Activated naive CD8-positive, alpha-beta T cell treated with anti-CD3 and anti-CD28 coated beads, Interleukin-2, amount 50 U/mL, for 24 hours (primary cell): ENCODE measurements at regions not wholly inside any gene's neighbourhood (a gene's known extent, or its start where the extent isn't known, plus 50 kb on each side); places are given as distances from the start of the nearest gene placed in this dataset.

Source experiments
- ATAC-seq: fragments of 150-1000 bp; cut with Tn5 transposase; one replicate; pipeline ENCODE4 v1.10.0; 2021
- DNase-seq: peaks from one replicate; pipeline ENCODE4 v3.0.0; 2021
- H3K27ac Mint-ChIP-seq: one replicate; pipeline ENCODE4 v1.8.0; 2021; ENCODE audit warnings: mild to moderate bottlenecking, mixed read lengths
- H3K27me3 Mint-ChIP-seq: one replicate; pipeline ENCODE4 v1.8.0; 2021; ENCODE audit warnings: mixed read lengths
- H3K36me3 Mint-ChIP-seq: one replicate; pipeline ENCODE4 v1.8.0; 2021; ENCODE audit warnings: low read depth, mixed read lengths
- H3K4me1 Mint-ChIP-seq: one replicate; pipeline ENCODE4 v1.8.0; 2021; ENCODE audit warnings: mixed read lengths
- H3K4me3 Mint-ChIP-seq: one replicate; pipeline ENCODE4 v1.8.0; 2021; ENCODE audit warnings: mild to moderate bottlenecking, moderate library complexity, mixed read lengths
- H3K9me3 Mint-ChIP-seq: one replicate; pipeline ENCODE4 v1.8.0; 2021; ENCODE audit warnings: mixed read lengths

GRCh38 chr12:130009961-130010360 is 106.1 kb upstream of the TMEM132D start:
- H3K27me3 Mint-ChIP-seq = peaks cover 4% of the 10 kb centered on the region
- ATAC-seq = no peak

GRCh38 chr12:130011611-130012385 is 108.0 kb upstream of the TMEM132D start:
- ATAC-seq (no peak), DNase-seq (no peak)
- Mint-ChIP-seq H3K9me3 (no peaks in the 10 kb centered on the region), H3K36me3 (no peaks in the 10 kb centered on the region), H3K27ac (no peak overlapping the region), H3K27me3 (peaks cover 9% of the 10 kb centered on the region), H3K4me1 (no peaks in the 10 kb centered on the region), H3K4me3 (no peak overlapping the region)

More at GRCh38 chr12:130009961-130010360, 106.1 kb upstream of the TMEM132D start:
- Mint-ChIP-seq H3K4me3 (no peak overlapping the region), H3K27ac (no peak overlapping the region), H3K9me3 (no peaks in the 10 kb centered on the region), H3K36me3 (no peaks in the 10 kb centered on the region), H3K4me1 (no peaks in the 10 kb centered on the region)
- no peak for DNase-seq

GRCh38 chr12:130013771-130014484 is 110.1 kb upstream of the TMEM132D start:
- Mint-ChIP-seq H3K36me3 (no peaks in the 10 kb centered on the region), H3K9me3 (no peaks in the 10 kb centered on the region), H3K4me1 (no peaks in the 10 kb centered on the region), H3K27me3 (peaks cover 9% of the 10 kb centered on the region), H3K4me3 (no peak overlapping the region), H3K27ac (no peak overlapping the region)
- peak; percentile 55 for ATAC-seq
- peak; percentile 38 for DNase-seq

- ATAC-seq (no peak), DNase-seq (no peak)
- Mint-ChIP-seq H3K9me3 (no peaks in the 10 kb centered on the region), H3K27me3 (peaks cover 9% of the 10 kb centered on the region), H3K36me3 (no peaks in the 10 kb centered on the region), H3K4me1 (no peaks in the 10 kb centered on the region), H3K27ac (no peak overlapping the region), H3K4me3 (no peak overlapping the region)
Observed at GRCh38 chr12:130014485-130014807, 110.6 kb upstream of the TMEM132D start.

- Mint-ChIP-seq H3K4me3 (no peak overlapping the region), H3K27me3 (peaks cover 9% of the 10 kb centered on the region), H3K36me3 (no peaks in the 10 kb centered on the region), H3K4me1 (no peaks in the 10 kb centered on the region), H3K27ac (no peak overlapping the region), H3K9me3 (no peaks in the 10 kb centered on the region)
- no peak for DNase-seq
- no peak for ATAC-seq
Observed at GRCh38 chr12:130016194-130016593, 112.4 kb upstream of the TMEM132D start.

- DNase-seq (no peak), ATAC-seq (no peak)
- Mint-ChIP-seq H3K9me3 (no peaks in the 10 kb centered on the region), H3K27me3 (peaks cover 9% of the 10 kb centered on the region), H3K4me1 (no peaks in the 10 kb centered on the region), H3K36me3 (no peaks in the 10 kb centered on the region), H3K27ac (no peak overlapping the region), H3K4me3 (no peak overlapping the region)
Observed at GRCh38 chr12:130016986-130017385, 113.2 kb upstream of the TMEM132D start.

- Mint-ChIP-seq H3K4me3 (no peak overlapping the region), H3K9me3 (no peaks in the 10 kb centered on the region), H3K27ac (no peak overlapping the region), H3K4me1 (no peaks in the 10 kb centered on the region), H3K36me3 (no peaks in the 10 kb centered on the region), H3K27me3 (peaks cover 9% of the 10 kb centered on the region)
- ATAC-seq (no peak), DNase-seq (no peak)
Observed at GRCh38 chr12:130017591-130018449, 114.0 kb upstream of the TMEM132D start.

- DNase-seq = no peak
- Mint-ChIP-seq H3K4me3 (no peak overlapping the region), H3K27ac (no peak overlapping the region), H3K36me3 (no peaks in the 10 kb centered on the region), H3K9me3 (no peaks in the 10 kb centered on the region), H3K4me1 (no peaks in the 10 kb centered on the region), H3K27me3 (peaks cover 9% of the 10 kb centered on the region)
- ATAC-seq = no peak
Observed at GRCh38 chr12:130018614-130019013, 114.8 kb upstream of the TMEM132D start.

GRCh38 chr12:130026608-130027176 is 122.9 kb upstream of the TMEM132D start:
- Mint-ChIP-seq H3K36me3 (no peaks in the 10 kb centered on the region), H3K9me3 (no peaks in the 10 kb centered on the region), H3K27me3 (peaks cover 10% of the 10 kb centered on the region), H3K4me1 (no peaks in the 10 kb centered on the region), H3K27ac (no peak overlapping the region), H3K4me3 (no peak overlapping the region)
- DNase-seq = peak; percentile 36
- ATAC-seq = no peak

GRCh38 chr12:130027798-130028197 is 124.0 kb upstream of the TMEM132D start:
- Mint-ChIP-seq H3K27me3 (peaks cover 15% of the 10 kb centered on the region), H3K9me3 (no peaks in the 10 kb centered on the region), H3K36me3 (no peaks in the 10 kb centered on the region), H3K4me1 (no peaks in the 10 kb centered on the region), H3K27ac (no peak overlapping the region), H3K4me3 (no peak overlapping the region)
- DNase-seq (no peak), ATAC-seq (no peak)

- DNase-seq = no peak
- no peak for ATAC-seq
- Mint-ChIP-seq H3K9me3 (no peaks in the 10 kb centered on the region), H3K36me3 (no peaks in the 10 kb centered on the region), H3K4me1 (no peaks in the 10 kb centered on the region), H3K27ac (no peak overlapping the region), H3K27me3 (peaks cover 20% of the 10 kb centered on the region), H3K4me3 (no peak overlapping the region)
Observed at GRCh38 chr12:130029151-130029550, 125.3 kb upstream of the TMEM132D start.

- no peak overlapping the region for H3K4me3 Mint-ChIP-seq
- H3K4me1 Mint-ChIP-seq = no peaks in the 10 kb centered on the region
- no peak for ATAC-seq
- no peak overlapping the region for H3K27ac Mint-ChIP-seq
- H3K9me3 Mint-ChIP-seq = no peaks in the 10 kb centered on the region
- no peak for DNase-seq
- no peaks in the 10 kb centered on the region for H3K36me3 Mint-ChIP-seq
- peaks cover 24% of the 10 kb centered on the region for H3K27me3 Mint-ChIP-seq
Observed at GRCh38 chr12:130031041-130031440, 127.2 kb upstream of the TMEM132D start.

- Mint-ChIP-seq H3K4me3 (no peak overlapping the region), H3K27ac (no peak overlapping the region), H3K9me3 (no peaks in the 10 kb centered on the region), H3K27me3 (peaks cover 22% of the 10 kb centered on the region), H3K36me3 (no peaks in the 10 kb centered on the region), H3K4me1 (no peaks in the 10 kb centered on the region)
- peak; percentile 77 for DNase-seq
- no peak for ATAC-seq
Observed at GRCh38 chr12:130031571-130032189, 127.9 kb upstream of the TMEM132D start.
